Mucosa of stomach (tissue), 1 donor: ENCODE measurements at regions not wholly inside any gene's neighbourhood (a gene's known extent, or its start where the extent isn't known, plus 50 kb on each side); places are given as distances from the start of the nearest gene placed in this dataset.
"Not testable (repeated sequence)": the region's sequence is repeated elsewhere in the genome, so short reads cannot be mapped to it uniquely, and the experiment has no call there.

ENCODE experiments used
- H3K27me3 ChIP-seq: one replicate; pipeline ENCODE4 v1.7.0; 2013; ENCODE audit warnings: mild to moderate bottlenecking, low read length; ENCODE audit not compliant: control insufficient read depth, insufficient read depth
- H3K36me3 ChIP-seq: one replicate; pipeline ENCODE4 v1.7.0; 2013; ENCODE audit warnings: low read length; ENCODE audit not compliant: control insufficient read depth, insufficient read depth
- H3K4me1 ChIP-seq: one replicate; pipeline ENCODE4 v1.7.0; 2013; ENCODE audit warnings: mild to moderate bottlenecking, low read length; ENCODE audit not compliant: control insufficient read depth, insufficient read depth
- H3K4me3 ChIP-seq: one replicate; pipeline ENCODE4 v1.7.0; 2013; ENCODE audit warnings: low read length
- H3K9ac ChIP-seq: one replicate; pipeline ENCODE4 v1.7.0; 2013; ENCODE audit warnings: mild to moderate bottlenecking, low read length, moderate library complexity
- H3K9me3 ChIP-seq: one replicate; pipeline ENCODE4 v1.7.0; 2013; ENCODE audit warnings: mild to moderate bottlenecking, low read length, moderate library complexity; ENCODE audit not compliant: control insufficient read depth
- donor health status: Pancreatic carcinoma.

GRCh38 chr3:159271799-159272512, 470.1 kb downstream of the MFSD1 start:
- no peak overlapping the region for H3K4me3 ChIP-seq

DNA sequence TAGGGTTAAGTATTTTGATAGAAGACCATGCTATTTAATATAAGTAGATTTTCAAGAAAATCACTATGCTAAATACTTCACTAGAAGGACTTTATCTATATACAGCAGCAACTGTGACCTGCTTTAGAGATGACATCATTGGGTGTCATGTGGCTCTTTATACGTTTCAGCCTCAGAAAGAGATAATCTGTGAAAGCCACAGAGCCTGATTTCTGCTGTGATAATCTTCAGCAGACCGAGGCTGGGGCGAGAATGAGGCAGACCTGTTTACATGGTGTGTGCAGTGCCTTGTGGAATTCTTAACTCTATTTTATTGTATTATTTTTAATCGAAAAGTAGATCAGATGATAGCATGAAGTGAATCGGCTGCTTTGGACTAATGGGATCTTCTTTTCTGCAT, 471.2 kb downstream of the MFSD1 start:
- Histone ChIP-seq H3K36me3 (no peaks in the 10 kb centered on the region), H3K4me3 (no peak overlapping the region), H3K4me1 (no peaks in the 10 kb centered on the region), H3K9me3 (no peaks in the 10 kb centered on the region), H3K9ac (no peak overlapping the region), H3K27me3 (no peaks in the 10 kb centered on the region)

More at GRCh38 chr3:159271799-159272512, 470.1 kb downstream of the MFSD1 start:
- Histone ChIP-seq H3K9ac (no peak overlapping the region), H3K9me3 (no peaks in the 10 kb centered on the region), H3K4me1 (no peaks in the 10 kb centered on the region), H3K27me3 (no peaks in the 10 kb centered on the region), H3K36me3 (no peaks in the 10 kb centered on the region)

DNA sequence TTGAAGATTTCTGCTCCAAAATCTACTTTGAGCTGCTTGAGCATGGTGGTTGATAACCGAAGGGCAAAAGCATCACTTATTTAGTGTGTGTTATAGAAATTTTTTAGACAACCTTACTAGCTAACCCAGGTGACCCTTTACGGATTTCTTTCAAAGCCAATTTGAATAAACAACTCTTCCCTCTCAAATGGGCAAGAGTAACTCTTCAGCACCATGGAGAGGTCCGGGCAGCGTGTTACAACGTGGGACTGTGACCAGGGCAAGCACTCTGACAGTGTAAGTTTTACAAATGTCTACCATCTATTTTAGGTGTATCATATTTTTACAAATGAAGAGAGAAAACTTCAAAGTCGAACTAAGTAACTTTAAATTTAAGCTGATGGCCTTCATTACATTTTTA, 471.8 kb downstream of the MFSD1 start:
- H3K4me3 ChIP-seq, result no peak overlapping the region
- H3K36me3 ChIP-seq, result no peaks in the 10 kb centered on the region
- H3K9ac ChIP-seq, result no peak overlapping the region
- H3K4me1 ChIP-seq, result no peaks in the 10 kb centered on the region
- H3K9me3 ChIP-seq, result no peaks in the 10 kb centered on the region
- H3K27me3 ChIP-seq, result no peaks in the 10 kb centered on the region

GRCh38 chr3:159275741-159276140, 473.9 kb downstream of the MFSD1 start:
- Histone ChIP-seq H3K9me3 (no peaks in the 10 kb centered on the region), H3K9ac (no peak overlapping the region), H3K36me3 (no peaks in the 10 kb centered on the region), H3K4me1 (no peaks in the 10 kb centered on the region), H3K27me3 (no peaks in the 10 kb centered on the region), H3K4me3 (no peak overlapping the region)

GRCh38 chr3:159277814-159278213, 476.0 kb downstream of the MFSD1 start:
- no peak overlapping the region for H3K4me3 ChIP-seq
- no peak overlapping the region for H3K9ac ChIP-seq
- no peaks in the 10 kb centered on the region for H3K9me3 ChIP-seq
- H3K27me3 ChIP-seq, result no peaks in the 10 kb centered on the region
- H3K4me1 ChIP-seq, result no peaks in the 10 kb centered on the region
- H3K36me3 ChIP-seq, result no peaks in the 10 kb centered on the region

DNA sequence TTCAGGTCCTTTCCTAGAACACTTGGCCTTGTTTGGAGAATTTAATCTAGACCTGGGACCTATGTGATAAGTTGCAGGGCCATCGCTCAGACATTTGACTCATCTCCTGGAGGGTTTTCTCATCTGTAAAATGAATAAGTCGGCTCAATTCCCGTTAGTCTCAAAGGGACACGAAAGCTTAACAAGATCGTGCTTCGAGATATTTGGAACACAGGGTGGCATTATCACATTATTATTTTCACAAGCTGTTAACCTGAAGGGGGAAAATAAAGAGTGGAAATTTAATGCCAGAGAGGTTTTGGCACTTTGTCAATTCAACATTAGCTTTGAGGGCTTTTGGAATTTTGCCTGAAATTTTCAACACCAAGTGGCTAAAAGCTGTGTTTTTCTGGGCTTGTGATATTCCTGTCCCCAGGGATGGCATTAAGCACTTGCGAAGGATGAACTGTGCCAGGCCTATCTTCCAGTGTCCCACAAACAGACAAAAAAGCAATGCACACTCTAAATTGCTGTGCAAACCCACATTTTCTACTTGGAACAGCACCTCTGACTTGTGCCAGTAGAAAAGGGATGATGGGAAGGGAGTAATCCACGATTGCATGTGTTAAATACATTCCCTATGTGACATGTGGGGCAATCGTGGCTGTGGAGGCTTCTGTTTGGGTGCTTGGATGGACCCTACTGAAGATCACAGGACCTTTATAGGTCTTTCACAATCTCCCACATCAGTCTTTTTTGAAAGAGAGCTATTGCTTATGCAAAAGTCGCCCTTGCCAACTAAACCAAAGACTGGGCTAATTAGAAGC, 478.7 kb downstream of the MFSD1 start:
- H3K4me3 ChIP-seq, result no peak overlapping the region
- no peaks in the 10 kb centered on the region for H3K4me1 ChIP-seq
- H3K27me3 ChIP-seq, result no peaks in the 10 kb centered on the region
- no peak overlapping the region for H3K9ac ChIP-seq
- no peaks in the 10 kb centered on the region for H3K9me3 ChIP-seq
- no peaks in the 10 kb centered on the region for H3K36me3 ChIP-seq

DNA sequence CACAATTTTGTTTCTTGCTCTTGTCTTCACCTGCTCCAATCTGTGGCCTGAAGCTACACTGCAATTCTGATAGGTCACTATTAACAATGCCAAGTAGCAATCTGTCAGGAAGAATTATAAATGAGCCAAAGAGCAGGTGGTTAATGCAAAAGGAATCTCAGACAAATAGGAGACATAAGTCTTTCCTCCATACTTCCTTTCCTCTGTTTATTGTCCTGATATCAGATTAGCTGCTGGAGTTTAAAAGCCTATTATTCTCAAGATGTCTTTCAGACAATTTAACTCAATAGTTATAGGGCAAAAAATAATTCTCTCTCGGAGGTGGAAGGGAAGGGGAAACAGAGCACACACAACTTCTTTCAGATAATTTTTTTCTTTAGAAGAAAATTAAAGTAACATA, 491.6 kb downstream of the MFSD1 start:
- Histone ChIP-seq H3K4me1 (no peaks in the 10 kb centered on the region), H3K9ac (no peak overlapping the region), H3K27me3 (no peaks in the 10 kb centered on the region), H3K9me3 (no peaks in the 10 kb centered on the region), H3K4me3 (no peak overlapping the region), H3K36me3 (no peaks in the 10 kb centered on the region)

GRCh38 chr3:159301961-159302360, 500.1 kb downstream of the MFSD1 start:
- Histone ChIP-seq H3K9me3 (no peaks in the 10 kb centered on the region), H3K4me3 (no peak overlapping the region), H3K27me3 (no peaks in the 10 kb centered on the region), H3K4me1 (no peaks in the 10 kb centered on the region), H3K36me3 (no peaks in the 10 kb centered on the region), H3K9ac (no peak overlapping the region)

- Histone ChIP-seq H3K4me1 (no peaks in the 10 kb centered on the region), H3K27me3 (no peaks in the 10 kb centered on the region), H3K9ac (no peak overlapping the region), H3K9me3 (no peaks in the 10 kb centered on the region), H3K36me3 (no peaks in the 10 kb centered on the region), H3K4me3 (no peak overlapping the region)
Measured at GRCh38 chr3:159305017-159305416, 503.2 kb downstream of the MFSD1 start.

- not testable (repeated sequence) for H3K4me3 ChIP-seq, H3K4me1 ChIP-seq, H3K36me3 ChIP-seq, H3K27me3 ChIP-seq, H3K9me3 ChIP-seq, H3K9ac ChIP-seq
Measured at GRCh38 chr3:159316706-159317105, 514.9 kb downstream of the MFSD1 start.

GRCh38 chr3:159319156-159319555, 517.3 kb downstream of the MFSD1 start:
- Histone ChIP-seq H3K9ac (no peak overlapping the region), H3K4me3 (no peak overlapping the region), H3K27me3 (no peaks in the 10 kb centered on the region), H3K4me1 (no peaks in the 10 kb centered on the region), H3K36me3 (no peaks in the 10 kb centered on the region), H3K9me3 (no peaks in the 10 kb centered on the region)

DNA sequence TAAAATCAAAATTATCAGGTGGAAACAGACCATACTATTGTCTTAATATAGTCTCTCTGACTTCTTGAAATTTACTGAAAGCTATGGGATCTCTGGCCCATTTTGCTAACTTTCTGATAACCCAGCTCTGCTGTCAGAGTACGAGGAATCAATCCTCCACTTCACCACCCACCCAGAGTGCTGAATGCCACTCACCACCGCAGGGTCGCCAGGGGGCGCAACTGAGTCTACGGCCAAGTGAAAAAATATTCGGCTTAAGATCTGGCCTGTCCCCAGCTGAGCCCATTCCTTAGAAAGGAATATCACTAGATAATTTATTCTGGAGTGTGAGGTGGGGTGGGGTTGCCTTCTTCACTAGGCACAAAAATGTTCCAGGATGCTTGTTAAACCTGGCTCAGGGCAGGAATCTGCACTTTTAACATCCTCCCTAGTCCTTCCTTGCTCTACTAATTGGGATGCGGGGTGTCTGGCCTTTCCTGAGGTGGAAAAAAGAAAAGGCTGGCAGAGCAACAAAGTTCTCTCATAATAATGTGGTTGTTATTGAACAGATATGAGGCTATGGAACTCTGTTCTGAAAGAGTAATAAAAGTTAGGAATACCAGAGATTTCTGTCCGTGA, 520.6 kb downstream of the MFSD1 start:
- Histone ChIP-seq H3K36me3 (no peaks in the 10 kb centered on the region), H3K4me3 (no peak overlapping the region), H3K27me3 (no peaks in the 10 kb centered on the region), H3K4me1 (no peaks in the 10 kb centered on the region), H3K9ac (no peak overlapping the region), H3K9me3 (no peaks in the 10 kb centered on the region)
